AG20443 (cell line): ENCODE measurements at regions not wholly inside any gene's neighbourhood (a gene's known extent, or its start where the extent isn't known, plus 50 kb on each side); places are given as distances from the start of the nearest gene placed in this dataset.
"Not testable (repeated sequence)": the region's sequence is repeated elsewhere in the genome, so short reads cannot be mapped to it uniquely, and the experiment has no call there.

Source experiments
- DNase-seq: peaks from one replicate; pipeline ENCODE4 v3.0.0; 2012; ENCODE audit warnings: low spot score, mixed read lengths

DNA sequence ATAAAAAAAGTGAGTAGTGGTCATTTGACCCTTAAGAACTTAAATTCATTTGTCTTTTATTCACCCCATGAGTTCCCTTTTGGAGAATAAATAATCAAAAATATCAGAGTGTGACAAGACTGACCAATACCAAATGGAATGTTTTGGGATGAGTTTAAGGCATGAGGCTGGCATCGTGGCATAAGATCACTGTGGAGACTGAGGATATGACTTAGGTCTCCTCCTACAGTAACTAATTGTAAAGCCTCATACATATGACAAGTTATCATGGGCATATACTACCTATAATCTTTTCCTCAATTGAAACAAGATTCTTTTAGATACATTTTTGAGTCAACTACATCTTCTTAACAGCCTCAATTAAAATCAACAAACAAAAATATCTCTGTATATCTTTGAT lies 782.0 kb downstream of the SLITRK1 start:
- no peak for DNase-seq

DNA sequence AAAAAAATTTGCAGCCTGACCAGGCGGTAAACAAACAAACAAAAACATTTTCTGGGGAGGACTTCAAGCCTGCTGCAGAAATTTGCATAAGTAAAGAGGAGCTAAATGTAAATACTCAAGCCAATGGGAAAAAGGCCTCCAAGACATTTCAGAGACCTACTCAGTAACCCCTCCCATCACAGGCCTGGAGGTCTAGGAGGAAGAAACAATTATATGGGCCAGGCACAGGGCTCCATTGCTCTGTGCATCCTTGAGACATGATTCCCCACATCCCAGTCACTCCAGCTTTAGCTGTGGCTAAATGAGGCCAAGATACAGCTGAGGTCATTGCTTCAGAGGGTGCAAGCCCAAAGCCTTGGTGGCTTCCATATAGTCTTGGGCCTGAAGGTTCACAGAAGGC lies 793.4 kb downstream of the SLITRK1 start:
- DNase-seq = no peak

DNA sequence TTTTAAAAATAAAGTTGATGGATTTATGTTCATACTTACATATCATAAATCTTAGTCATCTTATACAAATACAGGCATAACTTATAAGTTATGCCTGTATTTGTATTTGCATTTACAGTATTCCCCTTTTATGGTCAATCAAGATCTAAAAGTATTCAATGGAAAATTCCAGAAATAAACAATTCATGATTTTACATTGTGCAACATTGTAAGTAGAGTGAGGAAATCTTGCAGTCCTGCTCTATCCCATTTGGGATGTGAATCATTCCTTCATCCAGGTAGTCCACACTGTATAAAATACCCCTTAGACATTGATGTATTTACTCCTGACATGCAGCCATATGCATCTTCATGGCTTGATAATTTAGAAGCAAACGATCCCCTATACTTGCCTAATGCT lies 795.3 kb downstream of the SLITRK1 start:
- DNase-seq = no peak

DNA sequence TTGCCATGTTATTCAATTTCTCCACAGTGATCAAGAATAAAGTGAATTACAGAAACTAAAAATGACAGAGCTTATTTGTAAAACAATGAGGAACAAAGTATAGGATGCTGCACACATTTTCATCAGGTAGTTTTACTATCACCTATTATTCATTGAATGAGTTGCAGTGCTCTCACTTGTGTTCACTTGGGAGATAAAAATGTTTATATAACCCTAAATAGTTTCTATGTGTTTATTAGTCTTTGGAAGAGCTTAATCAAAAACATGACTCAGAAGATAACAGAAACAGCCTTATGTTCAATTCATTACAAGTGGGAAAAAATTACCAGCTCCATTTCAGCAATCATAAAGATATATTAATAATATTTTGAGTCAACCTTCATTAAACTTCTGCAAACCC lies 796.2 kb downstream of the SLITRK1 start:
- DNase-seq = no peak

DNA sequence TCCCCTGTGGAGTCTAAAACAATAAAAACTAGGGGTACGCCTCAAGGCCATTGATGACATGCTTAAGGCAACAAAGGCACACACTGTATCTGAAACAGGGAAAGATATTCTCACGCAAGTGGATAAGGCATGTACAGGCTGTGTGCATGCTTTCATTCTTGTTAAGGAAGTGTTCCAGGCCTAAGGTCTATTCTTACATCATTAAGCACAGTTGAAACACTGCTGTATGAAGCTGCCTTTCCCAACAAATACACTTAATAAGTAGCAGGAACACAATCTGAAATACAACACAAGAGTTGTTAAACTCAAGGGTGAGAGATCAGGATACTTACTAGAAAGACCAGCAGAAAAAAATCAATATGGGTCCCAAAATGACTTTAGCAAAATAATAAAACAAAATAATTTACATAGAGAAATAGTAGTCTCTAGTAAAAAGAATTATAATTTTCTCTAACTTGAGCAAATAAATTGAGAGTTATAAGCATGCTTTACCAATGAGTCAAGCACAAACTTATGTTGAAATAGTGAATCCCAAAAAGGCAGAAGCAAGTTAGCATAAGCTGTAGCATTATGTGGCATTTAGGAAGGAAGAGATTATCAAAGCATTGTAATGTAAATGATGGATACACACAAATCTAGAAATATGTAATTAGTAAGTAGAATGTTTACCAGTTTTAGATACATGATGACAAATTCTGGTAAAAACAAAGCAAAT lies 796.9 kb downstream of the SLITRK1 start:
- no peak for DNase-seq

DNA sequence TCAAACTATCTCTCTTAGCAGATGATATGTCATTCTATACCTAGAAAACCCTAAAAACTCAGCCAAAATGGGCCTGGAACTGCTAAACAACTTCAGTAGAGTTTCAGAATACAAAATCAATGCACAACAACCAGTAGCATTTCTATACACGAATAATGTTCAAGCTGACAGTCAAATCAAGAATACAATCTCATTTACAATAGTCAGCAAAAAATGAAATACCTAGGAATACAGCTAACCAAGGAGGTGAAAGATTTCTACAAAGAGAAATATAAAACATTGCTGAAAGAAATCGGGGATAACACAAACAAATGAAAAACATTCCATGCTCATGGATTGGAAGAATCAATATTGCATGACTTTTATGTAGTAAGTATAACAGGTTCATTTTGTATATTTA lies 804.8 kb downstream of the SLITRK1 start:
- no peak for DNase-seq

DNA sequence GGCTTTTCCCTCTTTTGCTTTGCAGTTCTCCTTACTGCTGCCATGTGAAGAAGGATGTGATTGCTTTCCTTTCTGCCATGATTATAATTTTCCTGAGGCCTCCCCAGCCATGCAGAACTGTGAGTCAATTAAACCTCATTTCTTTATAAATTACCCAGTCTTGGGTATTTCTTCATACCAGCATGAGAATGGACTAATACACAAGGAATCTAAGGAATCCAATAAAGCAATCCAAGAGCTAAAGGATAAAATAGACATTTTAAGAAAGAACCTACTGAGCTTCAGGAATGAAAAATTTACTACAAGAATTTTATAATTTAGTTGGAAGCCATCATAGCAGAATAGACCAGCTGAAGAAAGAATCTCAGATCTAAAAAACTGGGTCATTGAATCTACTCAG lies 808.3 kb downstream of the SLITRK1 start:
- not testable (repeated sequence) for DNase-seq

DNA sequence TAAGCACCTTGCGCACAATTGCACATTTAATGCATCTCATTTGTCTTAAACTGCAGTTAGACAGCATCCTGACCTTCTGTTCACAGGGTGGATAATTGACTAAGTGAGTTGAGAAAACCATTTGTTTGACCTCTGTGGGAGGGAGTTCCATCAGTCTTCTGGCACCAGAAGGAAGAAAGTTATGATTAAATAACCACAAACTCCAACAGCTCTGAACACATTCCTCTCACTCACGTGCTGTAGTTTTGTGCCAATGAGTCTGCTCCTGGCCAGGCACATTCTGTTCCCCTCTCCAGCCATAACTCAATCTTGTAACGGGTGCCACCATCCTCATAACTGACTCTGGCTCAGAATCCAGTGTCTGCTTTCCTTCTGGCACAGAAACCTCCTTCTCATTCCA lies 817.2 kb downstream of the SLITRK1 start:
- DNase-seq = peak; percentile 14

DNA sequence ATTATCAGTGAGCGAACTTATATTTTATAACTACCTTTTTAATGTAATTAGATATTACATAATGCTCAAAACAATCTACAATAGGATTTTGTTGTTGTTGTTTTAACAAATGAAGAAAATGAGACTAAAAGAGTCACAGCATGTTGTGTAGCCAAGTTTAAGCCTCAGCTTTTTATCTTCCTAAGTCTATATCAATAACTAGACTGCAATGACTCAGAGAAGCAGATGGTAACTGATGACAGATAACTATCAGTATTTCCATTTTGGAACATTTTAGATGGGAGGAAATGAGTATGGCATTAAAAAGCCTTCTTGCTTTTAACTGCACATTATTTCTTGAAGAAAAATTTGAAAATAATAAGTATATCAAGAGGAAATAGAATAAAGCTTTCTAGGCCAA lies 825.2 kb downstream of the SLITRK1 start:
- no peak for DNase-seq

DNA sequence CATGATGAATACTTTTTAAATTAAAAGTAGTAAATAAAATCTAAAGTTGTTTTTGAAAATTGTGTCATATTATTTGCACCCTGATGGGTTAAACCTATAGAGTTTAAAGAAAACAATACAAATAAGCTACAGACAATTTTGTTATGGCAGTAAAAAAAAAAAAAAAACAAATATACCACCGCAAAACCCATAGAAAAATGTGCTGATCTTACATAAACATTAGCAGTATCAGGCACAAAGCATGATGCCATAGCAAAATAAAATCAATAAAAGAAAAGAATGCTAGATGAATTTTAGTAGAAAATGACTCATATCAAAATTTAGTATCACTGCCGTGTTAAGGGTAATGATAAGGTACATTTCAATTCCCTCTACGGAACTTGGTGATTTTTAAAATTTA lies 826.0 kb downstream of the SLITRK1 start:
- no peak for DNase-seq

DNA sequence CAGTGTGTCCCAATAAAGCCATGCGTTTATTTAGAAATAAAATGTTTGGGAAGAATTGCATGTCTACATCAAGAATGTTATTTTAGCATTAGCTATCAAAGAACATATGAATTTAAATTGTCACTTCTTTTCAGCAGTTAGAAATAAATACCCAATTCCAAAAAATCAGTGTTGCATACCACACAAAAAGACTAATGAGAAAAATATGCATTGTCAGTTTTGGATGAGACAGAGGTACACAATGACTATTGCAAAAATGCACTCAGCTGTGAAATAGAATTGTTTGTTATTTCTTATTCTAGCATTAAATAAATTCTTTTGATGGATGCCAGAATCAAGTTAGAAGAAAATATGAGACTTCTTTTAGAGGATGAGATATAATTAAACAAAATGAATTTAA lies 833.9 kb downstream of the SLITRK1 start:
- DNase-seq = peak; percentile 2

DNA sequence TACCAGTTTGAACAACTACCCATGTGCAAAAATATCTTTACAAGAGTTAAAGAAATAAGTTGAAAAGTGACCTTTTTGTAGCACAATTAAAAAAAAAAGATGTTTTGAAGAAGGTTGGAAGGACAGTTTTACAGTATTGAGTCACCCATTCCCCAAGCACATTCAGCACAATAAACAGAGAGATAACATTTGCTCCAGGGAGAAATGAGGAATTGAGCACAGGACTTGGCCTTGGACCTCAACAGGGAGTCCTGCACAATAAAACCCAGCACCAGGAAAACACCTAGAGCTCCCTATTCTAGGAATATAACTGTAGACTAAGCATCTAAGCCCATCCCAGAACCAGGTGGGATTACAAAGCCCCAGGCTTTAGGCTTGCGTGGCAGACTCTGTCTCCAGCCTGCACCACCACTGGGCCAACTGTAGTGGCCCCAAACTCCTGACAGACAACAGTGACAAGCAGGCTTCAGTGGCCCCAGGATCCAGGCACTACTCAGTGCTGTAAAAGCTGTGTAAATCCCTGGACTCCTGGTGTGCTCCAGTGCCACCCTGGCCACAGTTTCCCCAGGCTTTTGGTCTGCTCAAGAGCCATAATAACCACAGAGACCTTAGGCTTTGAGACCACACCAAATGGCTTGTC lies 857.2 kb downstream of the SLITRK1 start:
- DNase-seq = no peak

DNA sequence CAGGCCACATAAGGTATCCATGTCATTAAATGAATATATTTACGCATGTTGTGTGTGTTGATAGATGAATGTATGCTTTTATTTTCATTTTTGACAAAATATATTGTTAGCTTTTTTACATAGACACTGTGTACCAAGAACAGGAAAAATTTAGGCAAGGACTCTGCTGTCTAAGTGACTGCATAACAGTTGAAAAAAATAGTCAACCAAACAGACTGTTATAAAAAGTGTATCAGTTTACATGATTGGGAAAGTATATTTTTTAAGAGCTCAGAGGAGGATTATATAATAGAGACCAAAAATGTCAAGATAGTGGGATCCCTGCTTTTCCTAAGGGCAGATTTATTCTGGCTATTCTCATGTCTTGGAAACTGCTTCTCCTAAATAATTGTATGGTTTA lies 858.0 kb downstream of the SLITRK1 start:
- no peak for DNase-seq

DNA sequence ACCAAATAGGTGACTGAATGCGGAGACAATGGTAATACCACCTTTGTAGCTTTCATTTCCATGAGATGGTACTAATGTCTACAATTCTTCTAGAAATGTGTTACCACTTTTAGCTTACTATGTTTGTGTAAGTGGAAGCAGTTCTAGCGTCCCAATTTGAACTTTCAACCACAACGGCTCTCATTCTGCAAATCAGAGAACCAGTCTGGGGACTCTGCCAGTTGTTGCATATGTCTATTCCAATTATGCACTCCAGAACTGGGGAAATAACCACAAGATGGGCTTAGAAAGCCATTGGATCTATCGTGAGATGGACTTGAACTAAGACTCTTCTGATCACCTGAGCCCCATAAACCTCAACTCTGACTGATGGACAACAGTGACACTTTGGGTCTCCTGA lies 862.3 kb downstream of the SLITRK1 start:
- no peak for DNase-seq

DNA sequence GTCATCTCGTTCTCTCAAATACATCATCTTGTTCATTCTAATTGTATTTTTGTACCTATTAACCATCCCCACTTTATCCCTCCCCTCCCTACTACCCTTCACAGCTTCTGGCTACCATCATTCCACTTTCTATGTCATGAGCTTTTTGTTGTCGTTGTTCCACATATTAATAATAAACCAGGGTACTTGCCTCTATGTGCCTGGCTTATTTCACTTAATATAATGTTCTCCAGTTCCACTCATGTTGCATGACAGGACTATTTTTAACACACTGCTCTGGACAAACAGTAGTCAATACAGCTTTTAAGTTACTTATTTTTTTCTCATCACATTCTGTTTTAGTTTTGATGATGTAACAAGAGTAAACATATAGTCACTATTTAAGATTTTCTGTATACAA lies 872.3 kb downstream of the SLITRK1 start:
- no peak for DNase-seq

DNA sequence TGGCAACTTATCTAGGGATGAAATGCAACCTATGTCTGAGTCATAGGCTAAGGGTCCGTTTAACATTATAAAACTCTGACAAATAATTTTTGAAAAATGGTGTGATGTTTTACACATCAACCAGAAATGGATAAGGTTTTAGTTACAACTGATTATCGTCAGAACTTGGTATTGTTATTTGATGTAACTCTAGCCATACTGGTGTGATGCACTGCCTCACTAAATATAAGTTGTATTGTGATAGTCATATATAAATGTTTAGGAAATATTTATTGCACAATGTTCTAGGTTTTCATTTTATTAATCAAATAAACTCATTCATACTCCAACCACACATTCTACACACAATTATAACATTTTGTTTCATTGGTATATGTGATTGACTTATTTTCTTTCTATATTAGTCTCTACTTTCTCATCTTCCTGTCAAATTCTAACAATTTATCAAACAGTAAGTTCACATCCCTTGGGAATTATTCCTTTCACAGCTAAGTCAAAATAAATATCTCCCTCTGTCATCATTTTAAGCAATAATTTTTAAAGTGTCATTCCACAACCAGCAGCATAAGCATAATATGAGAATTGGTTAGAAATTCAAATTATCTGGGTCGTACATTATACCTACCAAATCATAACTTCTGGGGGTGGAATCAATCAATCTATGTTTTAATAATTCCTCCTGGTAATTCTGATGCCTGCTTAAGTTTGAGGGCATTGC lies 873.9 kb downstream of the SLITRK1 start:
- no peak for DNase-seq

DNA sequence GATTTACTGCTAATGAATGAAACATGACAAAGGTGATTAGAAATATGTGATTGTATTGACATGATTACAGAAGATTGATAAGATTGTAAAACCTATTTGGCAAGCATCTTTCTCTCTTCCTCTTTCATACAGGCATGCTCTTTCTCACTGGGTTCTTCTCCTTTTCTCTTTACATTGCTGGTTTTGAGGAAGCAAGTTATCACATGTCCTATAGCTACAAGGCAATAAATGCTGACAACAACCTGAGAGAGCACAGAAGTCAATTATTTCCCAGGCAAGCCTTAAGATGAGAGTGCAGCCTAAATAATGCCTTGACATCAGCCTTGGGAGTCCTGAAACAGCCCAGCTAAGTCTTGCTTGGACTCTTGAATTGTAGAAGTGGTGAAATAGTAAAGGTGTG lies 875.0 kb downstream of the SLITRK1 start:
- no peak for DNase-seq

DNA sequence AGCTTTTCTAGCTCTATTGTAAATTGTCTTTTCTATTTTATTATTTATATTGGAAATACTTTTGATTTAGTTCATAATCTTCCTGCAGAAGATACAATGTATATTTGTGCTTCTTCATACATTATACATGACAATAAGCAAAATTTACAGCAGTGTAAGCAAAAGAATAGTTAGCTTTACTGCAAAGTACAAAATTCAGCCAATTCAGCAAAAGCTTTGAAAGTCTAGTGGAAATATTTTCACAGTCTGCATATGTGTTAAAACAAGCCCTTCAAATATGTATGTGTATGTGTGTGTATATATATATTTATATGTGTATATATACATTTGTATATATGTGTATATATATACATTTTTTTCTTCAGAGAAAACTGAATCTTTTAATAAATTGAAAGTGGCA lies 879.1 kb downstream of the SLITRK1 start:
- DNase-seq = no peak

DNA sequence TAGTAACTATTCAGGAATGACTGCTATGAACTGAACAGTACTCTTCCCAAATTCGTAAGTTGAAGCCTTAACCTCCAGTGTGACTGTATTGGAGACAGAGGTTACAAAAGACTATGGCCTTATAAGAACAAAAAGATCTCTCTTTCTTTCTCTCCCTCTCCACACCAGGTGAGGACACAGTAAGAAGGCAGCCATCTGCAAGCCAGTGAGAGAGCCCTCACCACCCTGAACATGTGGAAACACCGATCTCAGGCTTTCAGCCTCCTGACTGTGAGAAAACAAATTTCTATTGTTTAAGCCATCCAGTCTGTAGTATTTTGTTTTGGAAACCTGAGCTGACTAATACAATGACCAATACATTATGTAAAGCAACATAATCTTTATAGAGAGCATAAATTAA lies 888.9 kb downstream of the SLITRK1 start:
- no peak for DNase-seq

DNA sequence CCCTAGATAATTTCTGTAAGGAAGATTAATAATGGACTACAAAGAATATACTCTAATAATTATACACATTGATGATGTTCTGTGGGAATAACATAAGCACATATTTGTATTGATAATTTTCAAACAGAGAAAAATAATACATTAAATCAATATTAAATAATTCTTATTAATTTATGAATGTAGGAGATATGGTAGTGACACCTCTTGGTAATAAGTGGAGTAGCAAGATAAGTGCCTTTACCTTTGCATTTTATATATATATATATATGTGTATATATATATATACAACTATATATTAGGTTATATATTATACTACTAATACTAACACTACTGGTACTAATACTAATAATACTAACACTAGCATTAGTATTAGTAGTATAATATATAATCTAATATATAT lies 905.8 kb downstream of the SLITRK1 start:
- no peak for DNase-seq

DNA sequence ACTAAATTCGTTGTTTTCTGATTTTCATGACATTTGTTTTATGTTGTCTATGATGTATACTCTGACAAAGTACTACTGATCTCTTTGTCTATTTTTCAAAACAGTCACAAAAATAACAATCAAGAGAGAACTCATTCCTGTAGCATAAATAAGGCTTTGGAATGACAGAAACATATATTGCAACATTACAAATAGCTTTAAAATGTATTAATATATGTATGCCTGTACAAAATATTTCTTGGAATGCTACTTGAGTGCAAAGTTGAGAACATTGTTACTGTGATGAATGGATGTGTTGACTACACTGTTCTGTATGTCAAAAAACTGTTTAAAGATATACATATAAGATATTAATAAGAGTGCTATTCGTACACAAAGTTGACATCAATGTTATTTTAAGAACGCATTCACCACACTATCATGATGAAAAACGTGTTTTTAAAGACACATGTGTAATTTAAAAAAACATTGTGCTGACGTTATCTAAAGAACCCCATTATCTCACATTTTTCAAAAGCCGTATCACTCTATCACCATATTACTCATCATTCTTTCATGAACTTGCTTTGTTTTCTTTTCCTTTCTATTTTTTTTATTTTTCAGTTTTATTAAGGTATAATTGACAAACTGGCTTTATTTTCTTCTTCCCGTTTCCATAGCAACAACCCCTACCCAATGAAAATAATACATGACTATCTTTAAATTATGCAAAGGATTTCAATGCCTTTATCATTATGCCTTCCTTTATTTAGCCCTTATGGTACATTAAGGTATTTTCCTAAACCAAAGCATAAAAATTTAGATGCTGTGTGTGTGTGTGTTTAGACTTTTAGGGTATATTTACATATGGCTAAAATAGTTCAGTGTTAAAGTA lies 918.8 kb downstream of the SLITRK1 start:
- no peak for DNase-seq

DNA sequence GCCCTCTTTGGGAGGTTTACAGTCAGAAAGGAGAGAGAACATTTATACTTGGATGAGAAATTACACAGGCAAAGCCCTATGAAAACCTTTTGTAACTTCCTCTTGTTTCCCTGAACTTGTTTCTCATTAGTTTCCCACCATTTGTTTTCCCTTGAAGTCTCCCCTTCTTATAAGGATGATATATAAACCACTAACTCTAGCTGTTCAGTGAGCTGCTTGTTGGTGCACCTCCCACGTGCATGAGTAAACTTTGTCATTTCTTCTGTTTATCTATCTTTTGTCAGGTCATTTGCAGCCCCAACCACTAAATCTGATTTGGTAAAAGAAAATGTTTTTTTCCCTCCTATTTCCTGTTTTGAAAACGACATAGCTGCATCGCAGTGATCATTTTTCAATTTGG lies 919.9 kb downstream of the SLITRK1 start:
- no peak for DNase-seq

DNA sequence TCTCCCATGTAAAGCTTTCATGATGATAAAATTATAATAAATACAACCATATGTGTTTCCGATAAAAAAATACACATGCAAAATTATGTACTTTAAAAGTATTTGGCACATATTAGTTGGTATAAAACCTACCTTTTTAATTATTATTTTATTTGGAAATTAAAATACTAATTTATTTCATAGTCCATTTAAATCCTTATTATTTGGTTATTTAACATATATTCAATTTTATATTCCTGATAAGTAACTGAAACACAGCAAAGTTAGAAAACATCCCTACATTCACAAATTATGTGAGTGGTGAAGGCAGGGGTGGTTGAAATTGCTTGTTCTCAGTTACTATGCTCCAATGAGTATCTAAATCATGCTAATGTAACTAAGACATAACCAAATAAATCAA lies 920.5 kb downstream of the SLITRK1 start:
- no peak for DNase-seq
